Erythroblast (primary cell): ENCODE measurements at regions not wholly inside any gene's neighbourhood (a gene's known extent, or its start where the extent isn't known, plus 50 kb on each side); places are given as distances from the start of the nearest gene placed in this dataset.

Experiments used
- DNase-seq, 2 experiments: peaks; one replicate each; lab custom pipeline; 2025; lab: John Stamatoyannopoulos, UW
- GATA1 ChIP-seq: IDR thresholded peaks from 2 replicates; pipeline ENCODE4 v1.6.1; 2011; ENCODE audit warnings: low read depth, mild to moderate bottlenecking, control low read depth, low read length, moderate library complexity
- POLR2A ChIP-seq: IDR thresholded peaks from 2 replicates; pipeline ENCODE4 v1.6.1; 2011; ENCODE audit warnings: mild to moderate bottlenecking, low read length

DNA sequence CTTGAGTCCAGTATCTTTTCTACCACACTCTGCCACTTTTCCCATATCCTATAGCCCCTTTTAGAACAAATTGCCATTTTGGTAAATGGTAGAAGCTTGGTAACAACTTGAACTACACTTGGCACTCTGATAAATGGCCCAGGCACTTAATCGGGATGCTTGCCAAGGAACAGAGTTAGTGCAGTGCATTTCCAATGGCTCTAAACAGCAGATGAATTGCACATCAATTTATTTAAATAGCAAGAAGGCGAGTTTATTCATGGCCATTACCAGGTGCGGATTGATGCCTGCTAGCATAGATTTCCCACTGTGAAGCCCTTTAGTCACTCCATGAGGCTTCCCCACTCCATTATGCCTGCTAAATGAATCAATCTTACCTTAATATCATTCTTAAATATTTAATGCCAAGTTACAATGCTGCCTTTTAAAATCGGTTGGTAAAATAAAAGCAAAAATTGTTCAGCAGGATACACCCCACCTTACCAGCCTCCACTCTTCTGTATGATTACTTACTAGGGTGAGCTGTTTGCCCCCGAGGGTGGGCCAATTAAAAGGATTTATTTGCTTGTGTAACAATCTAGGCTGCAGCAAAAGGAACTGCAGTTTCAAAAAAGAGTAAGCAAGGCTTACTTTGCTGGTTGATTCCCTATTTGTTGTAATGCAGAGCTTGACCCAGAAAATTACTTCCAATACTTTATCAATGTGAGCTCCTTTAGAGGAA is 136.0 kb upstream of the ARHGAP42 start:
- DNase-seq, result no peak
- TF ChIP-seq GATA1 (no peak), POLR2A (no peak)

DNA sequence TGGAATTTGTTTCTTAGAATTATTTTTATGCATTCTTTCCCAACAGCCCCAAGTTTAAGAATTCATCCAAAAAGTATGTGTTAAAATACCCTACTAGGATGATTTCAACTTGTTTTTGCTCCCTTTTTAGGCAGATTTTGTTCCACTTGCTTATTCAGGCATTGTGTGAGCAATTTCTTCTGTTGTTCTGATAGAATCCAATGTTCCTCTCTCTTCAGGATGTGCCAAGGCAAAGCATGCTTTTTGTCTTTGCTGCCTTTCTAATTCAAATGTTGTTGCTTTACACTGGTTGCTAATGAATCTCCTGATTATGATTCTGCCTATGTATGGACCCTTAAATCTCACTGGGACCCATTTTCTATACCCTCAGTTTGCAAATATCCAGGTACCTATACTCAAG is 131.2 kb upstream of the ARHGAP42 start:
- DNase-seq, result no peak
- no peak for TF ChIP-seq GATA1
- no peak for TF ChIP-seq POLR2A

DNA sequence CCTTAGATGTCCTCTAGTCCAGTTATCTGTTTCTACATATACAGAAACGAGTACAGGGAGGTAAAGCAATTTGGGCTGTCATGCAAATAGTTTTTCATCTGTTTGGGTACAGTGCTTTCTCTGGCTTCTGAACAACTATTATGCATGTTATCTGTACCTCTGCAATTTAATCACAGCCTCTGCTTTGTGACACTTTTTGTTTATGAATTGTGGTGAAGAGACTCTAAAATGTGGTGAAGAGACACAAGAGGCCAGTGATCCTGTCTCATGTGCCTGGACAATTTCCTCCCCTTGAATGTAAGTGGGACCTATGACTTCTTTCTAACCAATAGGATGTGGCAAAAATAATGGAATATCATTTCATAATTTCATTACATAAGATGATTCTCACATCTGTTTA is 130.3 kb upstream of the ARHGAP42 start:
- no peak for TF ChIP-seq GATA1
- no peak for TF ChIP-seq POLR2A
- no peak for DNase-seq

DNA sequence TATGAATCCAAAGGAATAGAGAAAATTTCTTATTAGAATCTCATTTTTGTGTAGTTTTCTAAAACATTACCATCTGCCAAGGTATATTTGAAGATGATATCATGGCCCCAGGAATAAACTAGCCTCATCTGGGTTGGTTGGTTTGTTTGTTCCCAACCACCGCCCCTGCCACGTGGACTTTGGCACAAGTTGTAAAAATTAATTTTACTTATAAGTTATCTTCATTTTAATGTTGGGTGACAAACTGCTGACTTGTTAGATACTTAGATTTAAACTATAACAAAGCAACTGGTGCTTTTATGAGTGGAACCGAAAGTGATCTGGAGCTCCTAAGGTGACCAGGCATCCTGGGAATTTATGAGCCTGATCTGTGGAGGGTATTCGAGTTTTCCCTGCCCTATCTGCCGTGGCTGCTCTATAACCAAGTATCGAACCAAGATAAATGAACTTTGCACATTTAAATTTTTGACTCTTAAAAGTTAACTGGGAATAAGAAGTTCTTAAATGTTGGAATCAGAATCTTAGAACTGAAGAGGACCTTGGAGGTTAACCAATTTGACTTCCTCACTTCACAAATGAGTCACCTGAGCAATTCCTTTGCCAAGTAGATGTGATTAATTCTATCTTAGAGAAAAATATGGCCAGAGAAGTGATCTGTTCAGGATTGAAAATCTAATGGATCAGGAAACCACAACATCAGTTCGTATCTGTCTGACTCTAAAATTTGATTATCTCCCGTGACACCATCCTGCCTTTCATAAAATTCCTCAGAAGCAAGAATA is 129.1 kb upstream of the ARHGAP42 start:
- no peak for DNase-seq
- TF ChIP-seq POLR2A, result no peak
- no peak for TF ChIP-seq GATA1

DNA sequence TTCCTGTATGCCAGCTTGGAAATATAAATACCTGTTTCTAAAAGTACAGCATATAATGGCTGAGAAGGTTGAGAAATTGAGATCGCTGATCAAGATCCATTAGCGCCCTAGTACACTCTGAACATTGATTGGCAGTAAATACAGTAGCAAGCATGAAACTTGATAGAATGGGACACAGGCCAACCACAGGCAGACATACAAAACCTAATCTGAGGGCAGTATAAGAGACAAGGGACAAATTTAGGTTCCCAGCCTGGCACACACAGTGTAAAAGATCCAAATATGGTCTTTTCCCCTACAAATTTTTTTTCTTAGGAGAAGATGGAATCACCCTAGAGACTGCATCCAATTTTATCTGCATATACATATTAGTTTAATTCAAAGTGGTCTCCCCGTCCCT is 126.5 kb upstream of the ARHGAP42 start:
- DNase-seq, result no peak
- TF ChIP-seq POLR2A, result no peak
- TF ChIP-seq GATA1, result no peak

DNA sequence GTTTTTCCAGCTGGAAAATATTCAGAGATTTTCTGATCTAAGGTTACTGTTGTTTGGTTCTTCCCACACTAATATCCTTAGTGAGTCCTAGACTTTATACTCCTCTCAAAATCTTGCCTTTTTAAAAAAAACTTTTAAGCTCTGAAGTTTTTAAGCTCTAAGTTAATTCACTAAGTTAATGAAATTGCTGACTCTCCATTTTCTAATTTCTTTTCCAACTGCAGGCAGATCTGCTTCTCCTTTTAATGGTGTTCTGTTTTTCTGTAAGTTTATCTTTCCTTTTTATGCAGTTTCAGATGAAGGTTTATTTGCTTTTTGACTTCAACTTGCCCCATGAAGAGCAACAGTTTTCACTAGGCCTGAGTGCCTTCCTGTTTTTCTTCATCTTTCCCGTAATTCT is 125.8 kb upstream of the ARHGAP42 start:
- no peak for DNase-seq
- TF ChIP-seq GATA1 (no peak), POLR2A (no peak)

DNA sequence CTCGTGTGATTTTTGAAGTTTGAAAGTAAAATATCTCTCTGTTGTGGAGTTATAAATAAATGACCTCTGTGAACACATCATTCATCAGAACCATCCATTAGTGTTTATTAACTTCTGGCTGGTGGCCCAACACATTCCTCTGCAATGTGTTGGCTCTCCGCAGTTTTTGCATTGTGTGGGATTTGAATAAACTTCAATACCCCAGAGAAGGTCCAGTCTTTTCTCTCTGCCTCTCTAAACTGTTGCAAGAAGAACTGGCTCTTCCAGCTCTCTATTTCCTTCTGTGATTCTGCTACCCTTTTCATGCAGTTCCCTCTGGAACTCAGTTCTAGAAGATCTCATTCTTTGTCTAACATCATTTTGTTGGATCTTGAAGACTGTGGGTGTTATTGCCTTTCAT is 125.0 kb upstream of the ARHGAP42 start:
- no peak for DNase-seq
- TF ChIP-seq GATA1 (no peak), POLR2A (no peak)

DNA sequence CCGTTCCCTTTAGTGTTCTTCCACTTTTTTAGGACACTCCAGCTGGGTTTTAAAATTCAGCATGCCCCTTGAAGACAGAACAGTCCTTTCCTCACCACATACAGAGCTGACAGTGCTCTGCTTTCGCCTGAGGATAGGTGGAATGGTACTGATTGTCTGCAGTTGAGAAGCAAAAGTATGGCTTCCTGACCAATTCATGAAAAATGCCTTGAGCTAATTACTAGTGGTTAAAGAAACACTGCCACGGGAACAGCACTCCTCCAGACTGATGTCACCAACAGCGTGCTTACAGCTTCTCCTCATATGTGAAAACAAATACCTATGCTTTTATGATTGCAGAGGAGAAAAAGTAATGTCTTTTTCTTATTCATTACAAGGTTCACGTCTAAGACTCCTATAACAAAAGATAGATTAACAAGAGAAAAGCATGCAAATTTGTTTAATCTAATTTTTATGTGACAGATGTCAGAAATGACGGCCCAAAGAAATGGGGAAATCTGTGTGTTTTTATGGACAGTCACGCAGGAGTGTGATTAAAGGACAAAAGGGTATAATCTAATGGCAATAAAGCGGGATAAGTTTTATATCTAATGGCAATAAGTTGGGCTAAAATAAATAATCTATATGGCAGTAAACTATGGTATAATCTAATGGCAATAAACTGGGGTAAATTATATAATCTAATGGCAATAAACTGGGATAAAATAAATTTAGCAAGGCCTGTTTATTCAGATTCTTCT is 123.4 kb upstream of the ARHGAP42 start:
- no peak for DNase-seq
- no peak for TF ChIP-seq GATA1
- TF ChIP-seq POLR2A, result no peak

DNA sequence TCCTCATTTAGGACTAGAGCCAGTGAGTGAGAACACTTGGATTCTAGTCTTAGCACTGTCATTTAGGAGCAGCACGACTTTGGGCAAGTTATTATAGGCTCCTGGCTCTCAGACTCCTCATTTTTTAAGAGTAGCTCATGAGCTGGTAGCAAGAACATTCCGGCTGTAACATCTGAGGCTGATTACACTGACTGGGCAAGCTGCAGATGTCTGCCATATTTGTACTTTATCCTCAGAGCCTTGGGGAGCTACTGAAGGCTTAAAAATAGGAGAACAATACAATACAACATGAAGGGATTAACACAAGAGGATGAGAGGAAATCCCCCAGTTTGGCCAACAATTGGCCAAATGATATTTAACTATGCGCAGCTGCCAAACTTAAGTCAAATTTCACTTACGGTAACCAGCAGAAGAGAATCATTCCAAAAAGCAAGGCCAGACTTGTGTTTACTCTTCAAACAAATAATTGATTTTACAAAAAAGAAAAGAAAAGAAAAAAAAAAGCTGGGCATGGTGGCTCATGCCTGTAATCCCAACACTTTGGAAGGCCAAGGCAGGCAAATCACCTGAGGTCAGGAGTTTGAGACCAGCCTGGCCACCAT is 113.1 kb upstream of the ARHGAP42 start:
- no peak for TF ChIP-seq GATA1
- TF ChIP-seq POLR2A, result no peak

DNA sequence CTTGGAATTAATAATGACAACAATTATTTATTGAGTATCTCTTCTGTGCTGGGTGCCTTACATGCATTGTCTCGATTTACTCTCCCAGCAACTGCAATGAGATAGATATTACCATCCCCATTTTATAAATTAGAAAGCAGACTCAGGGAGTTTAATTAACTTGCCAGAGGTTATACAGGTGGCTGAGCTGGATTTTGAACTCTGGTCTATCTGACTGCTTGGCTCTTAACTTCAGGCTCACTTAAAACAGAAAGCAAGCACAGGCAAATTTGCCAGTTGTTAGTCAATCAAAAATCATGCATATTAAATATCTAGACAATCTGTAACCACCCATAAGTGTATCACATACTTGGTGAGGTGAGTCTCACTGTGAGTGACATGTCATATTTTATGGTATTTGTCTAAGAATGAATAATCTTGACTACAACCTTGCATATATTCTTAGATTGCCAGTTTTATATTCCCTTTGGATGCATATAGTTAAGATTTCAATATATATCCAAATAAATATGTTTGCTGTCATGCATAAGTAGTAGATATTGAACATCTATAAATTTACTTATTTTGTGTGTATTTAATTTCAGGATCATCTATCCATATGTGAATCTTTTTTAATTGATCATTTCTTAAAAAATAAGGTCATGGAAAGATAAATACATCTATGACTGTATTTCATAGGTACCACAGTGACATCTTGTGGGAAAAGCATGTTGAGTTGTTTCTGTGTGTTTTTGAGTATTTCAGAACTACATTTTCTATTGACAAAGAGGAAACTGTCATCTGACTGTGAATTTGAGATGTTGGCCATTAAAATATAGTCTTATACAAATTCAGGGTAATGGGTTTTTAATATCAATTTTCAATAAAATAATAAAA is 112.0 kb upstream of the ARHGAP42 start:
- peak in 1 of 2 experiments; percentile 2 for DNase-seq

More for the DNA sequence above, 113.1 kb upstream of the ARHGAP42 start:
- no peak for DNase-seq

DNA sequence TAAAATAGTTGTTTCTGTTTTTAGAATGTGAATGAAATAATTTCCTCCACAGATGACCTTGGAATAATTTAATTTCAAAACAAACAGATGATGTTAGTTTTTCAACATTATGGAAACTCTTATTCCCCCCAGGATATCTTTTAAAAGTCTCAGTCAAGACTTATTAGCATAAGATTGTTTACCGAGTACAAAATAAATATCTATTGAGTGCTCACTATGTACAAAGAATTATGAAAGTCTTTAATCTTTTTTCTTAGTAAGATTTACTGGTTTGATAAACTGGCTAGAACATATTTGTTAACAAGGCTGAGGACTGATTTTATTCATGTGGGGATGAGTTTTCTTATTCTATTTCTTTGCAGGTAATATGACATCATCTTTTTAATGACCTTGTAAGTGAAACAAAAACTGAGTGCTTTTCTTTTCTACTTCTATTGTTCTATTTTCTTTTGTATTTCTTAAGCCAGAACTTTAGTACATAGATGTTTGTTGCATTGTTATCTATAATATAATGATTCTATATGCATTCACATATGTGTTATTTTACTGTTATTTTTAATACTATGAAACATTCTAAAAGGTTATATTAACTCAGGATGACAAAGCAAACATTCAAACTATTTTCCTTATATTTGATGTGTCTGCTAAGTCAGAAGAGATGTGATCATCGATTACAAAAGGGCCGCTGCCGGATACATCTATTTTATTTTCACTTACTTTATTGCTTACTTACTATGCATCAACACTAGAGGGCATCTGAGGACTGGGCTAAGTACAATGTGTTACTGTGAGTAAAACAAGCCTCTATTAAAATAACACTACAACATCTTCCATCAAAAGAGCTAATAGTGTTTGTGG is 111.0 kb upstream of the ARHGAP42 start:
- peak; percentile 55 to 68 for DNase-seq
- TF ChIP-seq POLR2A (no peak), GATA1 (no peak)

More for the DNA sequence above, 112.0 kb upstream of the ARHGAP42 start:
- TF ChIP-seq GATA1, result no peak
- TF ChIP-seq POLR2A, result no peak

DNA sequence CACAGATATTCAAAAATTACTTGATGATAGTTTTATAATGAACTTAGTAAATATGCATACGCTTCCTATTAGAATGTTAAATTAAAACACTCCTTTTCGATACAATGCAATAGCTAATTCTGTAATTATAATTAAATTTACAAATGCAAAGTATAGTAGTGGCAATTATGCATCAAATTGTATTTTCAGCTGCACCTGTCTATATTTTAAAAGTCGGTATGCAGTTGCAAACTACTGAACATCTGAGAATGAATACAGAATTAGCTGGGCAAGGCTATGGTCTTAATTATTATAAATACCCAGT is 110.4 kb upstream of the ARHGAP42 start:
- TF ChIP-seq POLR2A, result no peak
- TF ChIP-seq GATA1, result no peak

DNA sequence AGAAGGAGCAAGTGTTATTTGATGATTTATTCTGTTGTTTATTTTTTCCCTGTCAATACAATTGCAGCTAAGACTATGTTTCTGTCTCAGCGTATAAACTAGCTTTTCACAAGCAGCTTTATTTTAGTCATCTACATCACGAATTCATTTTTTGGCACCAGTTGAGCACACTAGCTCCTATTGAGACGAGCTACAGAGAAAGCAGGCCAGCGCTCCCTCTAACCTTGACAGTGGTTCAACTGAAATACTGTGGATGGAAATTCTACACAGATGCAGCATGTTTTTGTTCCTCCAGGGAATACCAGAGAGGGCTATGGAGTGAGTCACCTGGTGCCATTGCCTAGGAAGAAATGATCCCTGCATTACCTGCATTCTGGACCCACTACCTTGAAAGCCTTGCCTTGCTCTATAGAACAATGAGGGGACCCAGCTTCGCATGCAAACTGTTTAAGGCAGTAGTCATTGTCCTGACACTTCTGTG is 108.2 kb upstream of the ARHGAP42 start:
- no peak for DNase-seq
- TF ChIP-seq POLR2A (no peak), GATA1 (no peak)

More for the DNA sequence above, 110.4 kb upstream of the ARHGAP42 start:
- DNase-seq, result no peak
